GM23248 (cell line): ENCODE measurements at regions not wholly inside any gene's neighbourhood (a gene's known extent, or its start where the extent isn't known, plus 50 kb on each side); places are given as distances from the start of the nearest gene placed in this dataset.

ENCODE experiments used
- EZH2 ChIP-seq: fragments of 200-600 bp; sonication (generic); IDR thresholded peaks from 2 replicates; pipeline ENCODE4 v1.6.1; 2018; ENCODE audit warnings: antibody characterized with exemption, mild to moderate bottlenecking; ENCODE audit not compliant: insufficient read depth, poor library complexity, severe bottlenecking
- EZH2phosphoT487 ChIP-seq: fragments of 200-600 bp; sonication (generic); IDR thresholded peaks from 2 replicates; pipeline ENCODE4 v1.6.1; 2018; ENCODE audit warnings: antibody characterized with exemption, moderate library complexity, mild to moderate bottlenecking, low read depth; ENCODE audit not compliant: insufficient read depth

DNA sequence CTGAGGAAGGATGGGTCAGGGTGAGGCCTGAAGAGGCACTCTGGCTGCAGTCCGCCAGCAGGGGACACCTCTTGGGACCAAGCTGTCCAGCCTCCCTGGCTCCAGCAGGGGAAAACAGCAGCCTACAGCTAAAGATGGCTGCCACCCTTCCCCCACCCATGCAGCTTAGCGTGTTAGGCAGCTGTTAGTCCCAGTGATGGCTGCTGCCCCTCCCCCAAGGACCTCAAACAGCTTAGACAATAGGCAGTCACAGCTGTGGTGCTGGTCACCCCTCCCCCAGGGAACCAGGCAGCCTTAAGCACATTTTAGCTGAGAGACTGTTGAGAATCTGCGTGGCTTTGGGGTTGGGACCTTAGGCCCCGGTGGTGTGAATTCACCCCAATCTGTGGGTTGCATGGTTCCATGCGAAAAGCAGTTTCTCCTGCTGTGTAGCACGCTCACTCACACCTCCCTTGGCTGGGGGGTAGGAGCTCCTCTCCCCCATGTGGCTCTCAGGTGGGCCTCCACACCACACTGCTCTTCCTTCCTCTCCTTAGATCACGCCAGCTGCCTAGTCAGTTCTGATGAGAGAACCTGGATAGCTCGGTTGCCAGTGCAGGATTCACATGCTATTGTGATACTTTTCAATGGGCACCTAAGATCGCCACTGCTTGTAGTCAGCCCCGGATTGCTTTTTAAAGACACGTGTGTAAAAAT lies 140.5 kb upstream of the CADPS start:
- TF ChIP-seq EZH2 (no peak), EZH2phosphoT487 (no peak)
